Spleen (tissue), 11 donors: ENCODE measurements at regions not wholly inside any gene's neighbourhood (a gene's known extent, or its start where the extent isn't known, plus 50 kb on each side); places are given as distances from the start of the nearest gene placed in this dataset.

ENCODE experiments used
- DNase-seq: peaks from one replicate; pipeline ENCODE4 v3.0.0-alpha.2; 2020
- H3K27ac ChIP-seq, 8 donors: fragments of 200-600 bp; sonication (generic) in 7 of 8; 1 replicate in 4 of 8; 2 replicates in 4 of 8; pipeline versions ENCODE4 v1.5.0 to v1.8.0; 2016 to 2021; ENCODE audit warnings: inconsistent platforms in 4 of 8, mild to moderate bottlenecking in 4 of 8, moderate library complexity in 1 of 8
- H3K27me3 ChIP-seq, 7 donors: fragments of 200-600 bp; sonication (generic) in 6 of 7; replicated peaks in 1 of 7; 1 replicate in 4 of 7; 2 replicates in 3 of 7; pipeline versions ENCODE4 v1.5.0 to v1.8.0; 2016 to 2021; ENCODE audit warnings: inconsistent platforms in 3 of 7, mild to moderate bottlenecking in 1 of 7
- H3K36me3 ChIP-seq, 6 donors: fragments of 200-600 bp; sonication (generic) in 5 of 6; 1 replicate in 4 of 6; 2 replicates in 2 of 6; pipeline versions ENCODE4 v1.5.0 to v1.8.0; 2016 to 2021; ENCODE audit warnings: inconsistent platforms in 2 of 6
- H3K4me1 ChIP-seq, 6 donors: fragments of 200-600 bp; sonication (generic) in 5 of 6; 1 replicate in 3 of 6; 2 replicates in 3 of 6; pipeline versions ENCODE4 v1.5.0 to v1.8.0; 2016 to 2021; ENCODE audit warnings: inconsistent platforms in 3 of 6
- H3K4me3 ChIP-seq, 8 donors: fragments of 200-600 bp; sonication (generic) in 7 of 8; 1 replicate in 4 of 8; 2 replicates in 4 of 8; pipeline versions ENCODE4 v1.5.0 to v1.8.0; 2016 to 2021; ENCODE audit warnings: inconsistent platforms in 4 of 8, mild to moderate bottlenecking in 4 of 8, moderate library complexity in 2 of 8
- H3K9me3 ChIP-seq, 8 donors: fragments of 200-600 bp; sonication (generic) in 7 of 8; 1 replicate in 4 of 8; 2 replicates in 4 of 8; pipeline versions ENCODE4 v1.5.0 to v1.8.0; 2016 to 2021; ENCODE audit warnings: inconsistent platforms in 4 of 8
- POLR2A ChIP-seq, 3 donors: fragments of 450-650 bp; IDR thresholded peaks; one replicate each; pipeline ENCODE4 v1.5.1; 2017; ENCODE audit warnings: antibody characterized with exemption in 3 of 3, mild to moderate bottlenecking in 1 of 3
- POLR2AphosphoS5 ChIP-seq, 3 donors: sonication (generic); formaldehyde crosslinking; IDR thresholded peaks; one replicate each; pipeline ENCODE4 v1.5.1; 2017; ENCODE audit warnings: antibody characterized with exemption in 3 of 3
- WGBS, 5 donors: extraction: QIAGEN DNeasy Blood & Tissue Kit in 3 of 5; methylation state at CpG; one replicate each; pipeline versions ENCODE4 v1.1.5 to v1.1.7; 2013 to 2018; 5-methylcytosine and 5-hydroxymethylcytosine counted together
- intact Hi-C: fragments of 100-400 bp; cut with DNase I; formaldehyde crosslinking; loops from one replicate; pipeline ENCODE4 v1.15.0; 2023; ENCODE audit warnings: low total_unique reads
- TF ChIP-seq, protein P1 (sequence below), 11 experiments: fragments of 200-600 bp in 7 of 11; fragments of 450-650 bp in 4 of 11; sonication (generic) in 4 of 11; IDR thresholded peaks in 8 of 11; conservative IDR thresholded peaks in 3 of 11; 1 replicate in 7 of 11; 2 replicates in 4 of 11; pipeline versions ENCODE4 v1.4.0 to v1.8.0; 2016 to 2021; ENCODE audit warnings: antibody characterized with exemption in 11 of 11, inconsistent platforms in 4 of 11, mild to moderate bottlenecking in 1 of 11
- donor health status: healthy with polysubstance abuse.
- donor health status: DM: no; HTN: no; CAD: no; lungs with moderate emphysema.
- donor health status: DM: no; HTN: no; CAD: no.
- donor health status: Bipolar disorder and iron deficiency.
- donor health status: healthy.
- donor health status: DM: no; HTN: no; CAD: no.
- donor health status: DM: yes; HTN: yes; CAD: no.

DNA sequence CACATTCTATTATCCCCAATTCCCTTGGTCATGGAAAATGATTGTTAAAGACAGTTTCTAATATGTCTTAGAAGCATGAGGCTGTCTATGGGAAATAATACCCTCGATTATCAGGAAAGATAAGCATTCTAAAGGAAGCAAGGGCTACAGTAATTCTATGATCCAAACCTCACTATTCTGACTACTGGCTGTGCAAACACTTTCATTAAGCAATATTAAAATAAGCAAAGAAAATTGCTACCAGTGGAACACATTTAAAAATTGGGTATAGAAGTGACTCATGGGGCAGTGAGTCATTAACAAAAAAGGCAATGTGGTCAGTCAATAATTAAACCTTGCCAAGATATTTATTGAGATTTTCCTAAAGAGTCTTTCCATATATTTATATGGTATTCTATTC lies 1415.2 kb upstream of the TENM4 start:
- WGBS, 5 donors: 27 to 52% (median 37%) methylated on average over 1 of the region's 1 CpG
- Histone ChIP-seq H3K4me1 (no peaks in the 10 kb centered on the region), H3K4me3 (no peak overlapping the region), H3K27ac (no peak overlapping the region), H3K9me3 (no peaks in the 10 kb centered on the region), H3K36me3 (no peaks in the 10 kb centered on the region), H3K27me3 (no peaks in the 10 kb centered on the region)
- TF ChIP-seq, protein P1, sequence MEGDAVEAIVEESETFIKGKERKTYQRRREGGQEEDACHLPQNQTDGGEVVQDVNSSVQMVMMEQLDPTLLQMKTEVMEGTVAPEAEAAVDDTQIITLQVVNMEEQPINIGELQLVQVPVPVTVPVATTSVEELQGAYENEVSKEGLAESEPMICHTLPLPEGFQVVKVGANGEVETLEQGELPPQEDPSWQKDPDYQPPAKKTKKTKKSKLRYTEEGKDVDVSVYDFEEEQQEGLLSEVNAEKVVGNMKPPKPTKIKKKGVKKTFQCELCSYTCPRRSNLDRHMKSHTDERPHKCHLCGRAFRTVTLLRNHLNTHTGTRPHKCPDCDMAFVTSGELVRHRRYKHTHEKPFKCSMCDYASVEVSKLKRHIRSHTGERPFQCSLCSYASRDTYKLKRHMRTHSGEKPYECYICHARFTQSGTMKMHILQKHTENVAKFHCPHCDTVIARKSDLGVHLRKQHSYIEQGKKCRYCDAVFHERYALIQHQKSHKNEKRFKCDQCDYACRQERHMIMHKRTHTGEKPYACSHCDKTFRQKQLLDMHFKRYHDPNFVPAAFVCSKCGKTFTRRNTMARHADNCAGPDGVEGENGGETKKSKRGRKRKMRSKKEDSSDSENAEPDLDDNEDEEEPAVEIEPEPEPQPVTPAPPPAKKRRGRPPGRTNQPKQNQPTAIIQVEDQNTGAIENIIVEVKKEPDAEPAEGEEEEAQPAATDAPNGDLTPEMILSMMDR (IDR thresholded peaks at IDR 0.05 in 8 of 11, conservative IDR thresholded peaks at IDR 0.05 in 3 of 11): no peak
- TF ChIP-seq POLR2A (IDR thresholded peaks at IDR 0.05) (no peak), POLR2AphosphoS5 (IDR thresholded peaks at IDR 0.05) (no peak)
- intact Hi-C loops: no loop called here
- no peak for DNase-seq

DNA sequence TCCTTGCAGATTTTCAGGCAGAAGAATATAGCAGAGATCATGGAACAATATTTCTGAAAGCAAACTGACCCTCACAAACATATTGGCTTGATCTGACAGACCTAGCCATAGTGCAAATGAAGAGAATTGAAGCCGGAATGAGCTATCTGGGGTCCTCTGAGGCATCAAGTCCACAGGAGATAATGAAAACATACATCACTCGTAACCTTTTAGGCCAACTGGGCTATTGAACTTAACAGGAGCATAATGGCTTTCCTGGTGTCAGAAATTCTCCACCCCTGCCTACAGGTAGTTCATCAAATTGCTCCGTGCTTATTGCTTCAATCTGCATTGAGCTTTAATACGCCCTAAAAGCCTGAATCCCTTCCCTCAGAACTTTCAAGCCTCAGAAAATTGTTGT lies 1414.6 kb upstream of the TENM4 start:
- Histone ChIP-seq H3K36me3 (no peaks in the 10 kb centered on the region), H3K9me3 (no peaks in the 10 kb centered on the region), H3K27ac (no peak overlapping the region), H3K4me1 (no peaks in the 10 kb centered on the region), H3K27me3 (no peaks in the 10 kb centered on the region), H3K4me3 (no peak overlapping the region)
- intact Hi-C loops: no loop called here
- TF ChIP-seq POLR2AphosphoS5 (IDR thresholded peaks at IDR 0.05): no peak
- no peak for DNase-seq
- WGBS, 5 donors: 86 to 93% (median 88%) methylated on average over 4 of the region's 4 CpGs

DNA sequence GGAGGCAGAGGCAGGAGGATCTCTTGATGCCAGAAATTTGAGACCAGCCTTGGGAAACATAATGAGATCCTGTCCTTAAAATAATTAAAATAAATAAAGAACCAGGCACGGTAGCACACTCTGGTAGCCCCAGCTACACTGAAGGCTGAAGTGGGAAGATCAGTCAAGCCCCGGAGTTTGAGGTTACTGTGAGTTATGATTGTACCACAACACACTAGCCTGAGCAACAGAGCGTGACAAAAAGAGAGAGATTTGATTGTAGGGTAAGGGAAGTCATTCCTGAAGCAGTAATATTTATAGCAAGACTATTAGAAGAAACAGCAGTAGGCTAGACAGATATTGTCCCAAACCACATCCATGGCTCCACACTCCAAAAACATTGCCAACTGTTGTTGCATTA lies 1408.4 kb upstream of the TENM4 start:
- Histone ChIP-seq H3K4me3 (no peak overlapping the region), H3K27me3 (no peaks in the 10 kb centered on the region), H3K27ac (no peak overlapping the region), H3K9me3 (no peaks in the 10 kb centered on the region), H3K4me1 (no peaks in the 10 kb centered on the region), H3K36me3 (no peaks in the 10 kb centered on the region)
- no peak for DNase-seq
- WGBS, 5 donors: 66 to 78% (median 71%) methylated on average over 3 of the region's 3 CpGs
- intact Hi-C loops: no loop called here
- TF ChIP-seq POLR2AphosphoS5 (IDR thresholded peaks at IDR 0.05) (no peak), POLR2A (IDR thresholded peaks at IDR 0.05) (no peak)
- TF ChIP-seq, protein P1 (IDR thresholded peaks at IDR 0.05 in 8 of 11, conservative IDR thresholded peaks at IDR 0.05 in 3 of 11): no peak

DNA sequence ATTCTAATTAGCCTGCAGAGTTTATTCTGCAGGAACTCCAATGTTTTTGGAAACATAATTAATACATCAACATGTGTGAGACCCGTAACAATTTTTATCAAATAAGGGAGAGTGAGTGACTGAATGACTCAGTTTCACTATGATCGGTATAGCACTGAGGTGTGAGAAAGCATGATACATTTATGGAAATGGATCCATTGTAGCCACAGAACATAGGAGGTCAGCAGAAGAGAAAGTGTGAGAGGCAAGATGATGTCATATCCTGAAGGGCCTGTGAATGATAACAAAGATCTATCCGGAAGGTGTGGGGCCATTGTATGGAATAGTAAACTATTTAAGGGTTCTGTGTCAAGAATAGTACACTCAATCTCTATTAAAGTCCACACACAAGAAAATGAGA lies 1406.1 kb upstream of the TENM4 start:
- TF ChIP-seq POLR2AphosphoS5 (IDR thresholded peaks at IDR 0.05) (no peak), POLR2A (IDR thresholded peaks at IDR 0.05) (no peak)
- TF ChIP-seq, protein P1 (IDR thresholded peaks at IDR 0.05 in 8 of 11, conservative IDR thresholded peaks at IDR 0.05 in 3 of 11): no peak
- no peaks in the 10 kb centered on the region for H3K9me3 ChIP-seq
- no peaks in the 10 kb centered on the region for H3K27me3 ChIP-seq
- no peak overlapping the region for H3K4me3 ChIP-seq
- H3K27ac ChIP-seq: no peak overlapping the region
- intact Hi-C loops: no loop called here
- no peaks in the 10 kb centered on the region for H3K4me1 ChIP-seq
- 50 to 68% (median 67%) methylated on average over 3 of the region's 3 CpGs for WGBS, 5 donors
- H3K36me3 ChIP-seq: no peaks in the 10 kb centered on the region
- DNase-seq: no peak

DNA sequence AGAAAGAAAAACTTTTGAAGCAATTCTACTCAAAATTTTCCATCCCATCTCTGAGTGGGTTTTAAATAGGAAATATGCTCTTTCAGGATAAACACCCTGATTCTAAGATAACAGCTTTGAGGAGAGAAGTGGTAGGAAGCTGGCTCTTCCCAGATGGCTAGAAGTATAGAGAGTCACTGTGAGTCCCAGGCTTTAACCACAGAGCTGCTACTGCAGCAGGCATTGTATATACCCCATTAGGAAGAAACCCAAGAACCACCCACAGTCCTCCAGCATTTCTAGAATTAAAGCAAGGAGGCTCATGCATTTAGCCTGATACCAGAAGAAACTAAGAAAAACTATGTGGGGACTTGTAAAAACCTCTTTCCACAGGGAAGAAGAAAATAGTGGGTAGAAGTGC lies 1405.6 kb upstream of the TENM4 start:
- intact Hi-C loops: no loop called here
- no peak overlapping the region for H3K4me3 ChIP-seq
- no peak for TF ChIP-seq POLR2AphosphoS5 (IDR thresholded peaks at IDR 0.05)
- TF ChIP-seq, protein P1 (IDR thresholded peaks at IDR 0.05 in 8 of 11, conservative IDR thresholded peaks at IDR 0.05 in 3 of 11): no peak
- TF ChIP-seq POLR2A (IDR thresholded peaks at IDR 0.05): no peak
- no peak overlapping the region for H3K27ac ChIP-seq
- no peaks in the 10 kb centered on the region for H3K27me3 ChIP-seq
- H3K36me3 ChIP-seq: no peaks in the 10 kb centered on the region
- no peaks in the 10 kb centered on the region for H3K4me1 ChIP-seq
- no peaks in the 10 kb centered on the region for H3K9me3 ChIP-seq
- no peak for DNase-seq
